Suprapubic skin (tissue), 3 donors: ENCODE measurements at regions not wholly inside any gene's neighbourhood (a gene's known extent, or its start where the extent isn't known, plus 50 kb on each side); places are given as distances from the start of the nearest gene placed in this dataset.

Experiments
- CTCF ChIP-seq, 2 donors: fragments of 200-600 bp in 1 of 2; fragments of 450-650 bp in 1 of 2; sonication (generic) in 1 of 2; IDR thresholded peaks; one replicate each; pipeline ENCODE4 v1.5.1; 2016 to 2019; ENCODE audit warnings: antibody characterized with exemption in 2 of 2, mild to moderate bottlenecking in 1 of 2, moderate library complexity in 1 of 2
- POLR2A ChIP-seq, 2 donors: fragments of 450-650 bp; IDR thresholded peaks; one replicate each; pipeline ENCODE4 v1.6.1; 2017; ENCODE audit warnings: antibody characterized with exemption in 2 of 2, mild to moderate bottlenecking in 2 of 2, moderate library complexity in 2 of 2

- TF ChIP-seq CTCF (IDR thresholded peaks at IDR 0.05) (no peak), POLR2A (IDR thresholded peaks at IDR 0.05) (no peak)
Observed at GRCh38 chr2:126309185-126309584, 346.8 kb upstream of the GYPC start.
